Parathyroid adenoma (tissue), 2 donors: ENCODE measurements at regions not wholly inside any gene's neighbourhood (a gene's known extent, or its start where the extent isn't known, plus 50 kb on each side); places are given as distances from the start of the nearest gene placed in this dataset.

Experiments
- H2AFZ ChIP-seq: fragments of 300-600 bp; sonication (generic); one replicate; pipeline ENCODE4 v1.7.0; 2017; ENCODE audit warnings: antibody characterized with exemption, mild to moderate bottlenecking
- H3K27ac ChIP-seq: fragments of 300-600 bp; sonication (generic); one replicate; pipeline ENCODE4 v1.7.0; 2017
- H3K27me3 ChIP-seq: fragments of 300-600 bp; sonication (generic); one replicate; pipeline ENCODE4 v1.7.0; 2017; ENCODE audit warnings: low read length; ENCODE audit not compliant: control insufficient read depth, insufficient read depth
- H3K36me3 ChIP-seq: fragments of 300-600 bp; sonication (generic); one replicate; pipeline ENCODE4 v1.7.0; 2017; ENCODE audit warnings: low read length; ENCODE audit not compliant: control insufficient read depth, insufficient read depth
- H3K4me1 ChIP-seq: fragments of 300-600 bp; sonication (generic); one replicate; pipeline ENCODE4 v1.7.0; 2017; ENCODE audit warnings: control low read depth
- H3K4me2 ChIP-seq: fragments of 300-600 bp; sonication (generic); one replicate; pipeline ENCODE4 v1.7.0; 2017; ENCODE audit warnings: low read length
- H3K4me3 ChIP-seq: fragments of 300-600 bp; sonication (generic); one replicate; pipeline ENCODE4 v1.7.0; 2017; ENCODE audit warnings: low read depth, low read length
- H3K79me2 ChIP-seq: fragments of 300-600 bp; sonication (generic); one replicate; pipeline ENCODE4 v1.7.0; 2017; ENCODE audit warnings: control low read depth
- H3K9ac ChIP-seq: fragments of 300-600 bp; sonication (generic); one replicate; pipeline ENCODE4 v1.7.0; 2017; ENCODE audit warnings: mild to moderate bottlenecking
- H3K9me3 ChIP-seq: fragments of 300-600 bp; sonication (generic); one replicate; pipeline ENCODE4 v1.7.0; 2017; ENCODE audit warnings: low read length; ENCODE audit not compliant: control insufficient read depth
- TF ChIP-seq, protein P1 (sequence below): fragments of 300-600 bp; sonication (generic); IDR thresholded peaks from one replicate; pipeline ENCODE4 v1.7.0; 2017; ENCODE audit warnings: antibody characterized with exemption, mild to moderate bottlenecking
- donor health status: primary hyperparathyroidism.

- no peak overlapping the region for H2AFZ ChIP-seq
- no peak overlapping the region for H3K27ac ChIP-seq
- no peaks in the 10 kb centered on the region for H3K4me1 ChIP-seq
- no peaks in the 10 kb centered on the region for H3K79me2 ChIP-seq
- no peaks in the 10 kb centered on the region for H3K36me3 ChIP-seq
- H3K4me2 ChIP-seq: no peak overlapping the region
- H3K9me3 ChIP-seq: no peaks in the 10 kb centered on the region
- H3K27me3 ChIP-seq: no peaks in the 10 kb centered on the region
- no peak overlapping the region for H3K4me3 ChIP-seq
- no peak overlapping the region for H3K9ac ChIP-seq
- TF ChIP-seq, protein P1, sequence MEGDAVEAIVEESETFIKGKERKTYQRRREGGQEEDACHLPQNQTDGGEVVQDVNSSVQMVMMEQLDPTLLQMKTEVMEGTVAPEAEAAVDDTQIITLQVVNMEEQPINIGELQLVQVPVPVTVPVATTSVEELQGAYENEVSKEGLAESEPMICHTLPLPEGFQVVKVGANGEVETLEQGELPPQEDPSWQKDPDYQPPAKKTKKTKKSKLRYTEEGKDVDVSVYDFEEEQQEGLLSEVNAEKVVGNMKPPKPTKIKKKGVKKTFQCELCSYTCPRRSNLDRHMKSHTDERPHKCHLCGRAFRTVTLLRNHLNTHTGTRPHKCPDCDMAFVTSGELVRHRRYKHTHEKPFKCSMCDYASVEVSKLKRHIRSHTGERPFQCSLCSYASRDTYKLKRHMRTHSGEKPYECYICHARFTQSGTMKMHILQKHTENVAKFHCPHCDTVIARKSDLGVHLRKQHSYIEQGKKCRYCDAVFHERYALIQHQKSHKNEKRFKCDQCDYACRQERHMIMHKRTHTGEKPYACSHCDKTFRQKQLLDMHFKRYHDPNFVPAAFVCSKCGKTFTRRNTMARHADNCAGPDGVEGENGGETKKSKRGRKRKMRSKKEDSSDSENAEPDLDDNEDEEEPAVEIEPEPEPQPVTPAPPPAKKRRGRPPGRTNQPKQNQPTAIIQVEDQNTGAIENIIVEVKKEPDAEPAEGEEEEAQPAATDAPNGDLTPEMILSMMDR: no peak
Observed at GRCh38 chr1:189941922-189942321, 535.7 kb downstream of the BRINP3 start.

DNA sequence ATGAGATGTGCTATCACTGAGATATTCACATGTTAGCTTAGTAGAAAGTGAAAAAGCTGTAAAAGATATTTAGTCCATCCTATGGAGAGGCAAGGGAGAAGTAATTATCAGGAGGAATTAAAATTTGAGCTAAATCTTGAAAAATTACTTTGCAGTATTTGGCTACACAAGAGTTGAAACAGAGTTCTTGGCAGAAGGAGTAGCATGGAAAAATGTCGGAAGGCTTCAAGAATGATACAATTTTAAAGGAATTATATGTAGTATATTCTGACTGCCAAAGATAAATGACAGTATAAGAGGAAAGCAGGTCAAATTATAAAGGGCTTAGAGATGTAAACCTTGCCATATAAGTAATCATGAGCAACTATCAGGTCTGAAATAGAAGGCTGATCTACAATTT, 518.9 kb downstream of the BRINP3 start:
- H3K36me3 ChIP-seq: no peaks in the 10 kb centered on the region

GRCh38 chr1:189960769-189961168, 516.9 kb downstream of the BRINP3 start:
- TF ChIP-seq, protein P1: no peak
- H3K36me3 ChIP-seq: no peaks in the 10 kb centered on the region
- H3K4me1 ChIP-seq: no peaks in the 10 kb centered on the region

More for the DNA sequence above, 518.9 kb downstream of the BRINP3 start:
- no peaks in the 10 kb centered on the region for H3K27me3 ChIP-seq
- TF ChIP-seq, protein P1: no peak
- no peaks in the 10 kb centered on the region for H3K9me3 ChIP-seq
- no peaks in the 10 kb centered on the region for H3K4me1 ChIP-seq
- H3K27ac ChIP-seq: no peak overlapping the region
- no peak overlapping the region for H3K4me3 ChIP-seq
- H2AFZ ChIP-seq: no peak overlapping the region
- H3K9ac ChIP-seq: no peak overlapping the region
- no peaks in the 10 kb centered on the region for H3K79me2 ChIP-seq
- no peak overlapping the region for H3K4me2 ChIP-seq

GRCh38 chr1:189962181-189962580, 515.5 kb downstream of the BRINP3 start:
- Histone ChIP-seq H3K27me3 (no peaks in the 10 kb centered on the region), H3K4me2 (no peak overlapping the region), H3K4me3 (no peak overlapping the region), H3K4me1 (no peaks in the 10 kb centered on the region), H3K36me3 (no peaks in the 10 kb centered on the region), H2AFZ (no peak overlapping the region), H3K27ac (no peak overlapping the region), H3K9ac (no peak overlapping the region), H3K79me2 (no peaks in the 10 kb centered on the region), H3K9me3 (no peaks in the 10 kb centered on the region)
- TF ChIP-seq, protein P1: no peak

More at GRCh38 chr1:189960769-189961168, 516.9 kb downstream of the BRINP3 start:
- no peak overlapping the region for H2AFZ ChIP-seq
- no peak overlapping the region for H3K9ac ChIP-seq
- H3K4me3 ChIP-seq: no peak overlapping the region
- no peak overlapping the region for H3K27ac ChIP-seq
- H3K4me2 ChIP-seq: no peak overlapping the region
- no peaks in the 10 kb centered on the region for H3K27me3 ChIP-seq
- H3K79me2 ChIP-seq: no peaks in the 10 kb centered on the region
- H3K9me3 ChIP-seq: no peaks in the 10 kb centered on the region
